Natural killer cell treated with Interleukin-12 subunit alpha and Interleukin-12 subunit beta and Interleukin-15 and Interleukin-18, amount 100 ng/mL, for 72 hours (primary cell): ENCODE measurements at regions not wholly inside any gene's neighbourhood (a gene's known extent, or its start where the extent isn't known, plus 50 kb on each side); places are given as distances from the start of the nearest gene placed in this dataset.

Source experiments
- ATAC-seq, 2 donors: fragments of 150-1000 bp; cut with Tn5 transposase in 1 of 2; sonication (Bioruptor Pico), chemical (Tn5 transposase) in 1 of 2; 2 replicates each; pipeline ENCODE4 v1.10.0; 2021
- DNase-seq: peaks from one replicate; pipeline ENCODE4 v3.0.0; 2022; ENCODE audit warnings: low spot score
- H3K27ac Mint-ChIP-seq, 2 donors: 1 replicate in 1 of 2; 2 replicates in 1 of 2; pipeline ENCODE4 v1.8.0; 2022; ENCODE audit warnings: mixed read lengths in 2 of 2, mild to moderate bottlenecking in 1 of 2, moderate library complexity in 1 of 2
- H3K27me3 Mint-ChIP-seq, 2 donors: 1 replicate in 1 of 2; 2 replicates in 1 of 2; pipeline ENCODE4 v1.8.0; 2022; ENCODE audit warnings: mixed read lengths in 2 of 2
- H3K36me3 Mint-ChIP-seq: one replicate; pipeline ENCODE4 v1.8.0; 2022; ENCODE audit warnings: mixed read lengths
- H3K4me1 Mint-ChIP-seq, 2 donors: 1 replicate in 1 of 2; 2 replicates in 1 of 2; pipeline ENCODE4 v1.8.0; 2022; ENCODE audit warnings: low read depth in 2 of 2, mixed read lengths in 2 of 2, mild to moderate bottlenecking in 1 of 2
- H3K4me3 Mint-ChIP-seq: one replicate; pipeline ENCODE4 v1.8.0; 2022; ENCODE audit warnings: mixed read lengths
- H3K9me3 Mint-ChIP-seq: 2 replicates; pipeline ENCODE4 v1.8.0; 2022; ENCODE audit warnings: mixed read lengths

DNA sequence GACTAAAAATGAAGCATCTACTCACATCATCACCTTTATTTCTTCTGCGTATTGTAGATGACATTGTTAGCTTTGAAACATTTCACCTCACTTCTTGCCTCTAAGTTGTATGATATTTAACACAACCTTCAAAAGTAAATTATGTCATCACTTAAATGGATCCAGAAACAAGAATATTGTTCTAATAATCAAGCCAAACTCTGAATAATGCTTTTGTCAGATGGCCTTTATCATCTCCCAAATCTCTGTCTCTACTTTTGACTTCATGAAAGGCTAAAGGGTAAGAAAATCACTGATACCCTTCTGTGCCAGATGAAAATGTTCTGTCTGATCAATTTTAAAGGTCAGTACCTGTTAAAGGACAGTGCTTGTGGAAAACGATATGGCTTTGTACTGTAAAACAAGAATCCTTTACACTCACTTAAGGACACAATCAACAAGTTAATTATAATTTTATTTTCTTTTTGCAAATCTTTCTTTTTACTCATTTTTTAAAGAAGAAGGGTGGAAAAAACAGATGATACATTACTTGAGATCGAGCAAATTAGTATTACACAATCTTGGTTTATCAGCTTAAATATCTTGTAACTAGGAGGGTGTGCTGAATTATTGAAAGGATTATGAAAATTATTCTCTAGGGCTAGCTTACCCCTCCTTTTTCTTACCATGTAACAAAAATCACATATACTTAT, 309.4 kb upstream of the IGFBP3 start:
- DNase-seq (no peak), ATAC-seq (no peak)
- H3K4me1 Mint-ChIP-seq, result no peaks in the 10 kb centered on the region
- H3K36me3 Mint-ChIP-seq, result peaks cover 5% of the 10 kb centered on the region
- H3K27me3 Mint-ChIP-seq, result peaks cover 0 to 13% of the 10 kb centered on the region in 2 donors
- H3K27ac Mint-ChIP-seq, result no peak overlapping the region
- H3K4me3 Mint-ChIP-seq, result no peak overlapping the region
- H3K9me3 Mint-ChIP-seq, result no peaks in the 10 kb centered on the region

DNA sequence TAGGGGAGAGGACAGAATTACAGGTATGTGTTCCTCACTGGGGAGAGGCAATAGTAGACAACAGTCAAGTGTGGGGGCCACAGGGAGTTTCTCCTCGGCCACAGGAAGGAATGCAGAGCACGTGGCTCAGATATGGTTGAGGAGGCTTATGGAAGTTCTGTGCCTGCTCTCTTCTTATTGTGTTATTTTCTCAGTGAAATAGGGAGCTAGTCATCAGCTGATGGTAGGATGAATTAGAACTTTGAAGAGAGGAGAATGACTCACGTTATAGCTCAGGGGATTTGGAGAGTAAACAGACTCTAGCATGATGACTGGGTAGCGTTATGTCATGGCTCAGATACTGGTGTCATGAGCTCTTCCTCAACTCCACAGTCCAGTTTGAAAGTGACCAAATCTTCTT, 308.3 kb upstream of the IGFBP3 start:
- H3K36me3 Mint-ChIP-seq, result peaks cover 5% of the 10 kb centered on the region
- no peak overlapping the region for H3K27ac Mint-ChIP-seq
- peaks cover 5% of the 10 kb centered on the region for H3K9me3 Mint-ChIP-seq
- no peak overlapping the region for H3K4me3 Mint-ChIP-seq
- H3K4me1 Mint-ChIP-seq, result no peaks in the 10 kb centered on the region
- peaks cover 0 to 20% of the 10 kb centered on the region in 2 donors for H3K27me3 Mint-ChIP-seq
- DNase-seq, result no peak
- ATAC-seq, result no peak

DNA sequence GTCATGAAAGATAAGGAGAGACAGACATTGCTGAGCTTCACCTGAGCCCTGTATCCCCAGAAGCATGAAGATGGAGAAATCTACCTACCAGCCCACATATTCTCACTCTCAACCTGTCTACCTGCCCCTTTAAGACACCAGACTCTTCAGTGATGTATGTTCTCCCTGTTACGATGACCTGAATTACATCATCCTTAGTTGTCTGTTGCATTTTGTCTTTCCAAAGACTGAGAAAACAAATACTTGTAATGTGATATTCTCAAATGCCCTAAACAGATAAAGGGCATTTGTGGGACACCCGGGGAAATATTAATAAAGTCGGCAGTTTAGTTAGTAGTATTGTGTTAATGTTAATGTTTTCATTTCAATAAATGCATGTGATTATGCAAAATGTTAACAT, 305.8 kb upstream of the IGFBP3 start:
- H3K4me1 Mint-ChIP-seq, result no peaks in the 10 kb centered on the region
- DNase-seq (no peak), ATAC-seq (no peak)
- H3K9me3 Mint-ChIP-seq, result peaks cover 8% of the 10 kb centered on the region
- no peak overlapping the region for H3K27ac Mint-ChIP-seq
- H3K27me3 Mint-ChIP-seq, result peaks cover 0 to 22% of the 10 kb centered on the region in 2 donors
- H3K36me3 Mint-ChIP-seq, result peaks cover 5% of the 10 kb centered on the region
- H3K4me3 Mint-ChIP-seq, result no peak overlapping the region

DNA sequence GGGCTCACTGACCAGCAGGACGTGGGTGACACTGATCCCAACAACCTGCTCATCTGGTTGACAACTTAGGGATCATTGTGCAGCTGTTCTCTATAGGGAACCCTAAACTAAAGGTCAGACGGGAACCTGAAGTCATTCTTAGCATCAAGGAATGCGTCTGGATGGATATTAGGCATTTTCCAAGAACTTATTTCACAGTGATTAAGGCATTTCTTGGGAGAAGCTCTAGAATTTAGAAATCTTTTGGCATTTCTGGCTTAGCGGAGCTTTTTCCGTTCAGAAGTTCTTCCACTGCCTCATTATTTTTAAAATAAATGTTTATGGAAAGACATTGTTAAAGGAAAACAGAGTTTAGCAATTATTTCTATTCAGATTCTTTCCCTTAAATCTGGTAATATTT, 303.3 kb upstream of the IGFBP3 start:
- Mint-ChIP-seq H3K27me3 (peaks cover 0 to 21% of the 10 kb centered on the region in 2 donors), H3K36me3 (peaks cover 5% of the 10 kb centered on the region), H3K4me3 (no peak overlapping the region), H3K27ac (no peak overlapping the region), H3K4me1 (no peaks in the 10 kb centered on the region), H3K9me3 (peaks cover 8% of the 10 kb centered on the region)
- DNase-seq, result no peak
- ATAC-seq, result no peak

DNA sequence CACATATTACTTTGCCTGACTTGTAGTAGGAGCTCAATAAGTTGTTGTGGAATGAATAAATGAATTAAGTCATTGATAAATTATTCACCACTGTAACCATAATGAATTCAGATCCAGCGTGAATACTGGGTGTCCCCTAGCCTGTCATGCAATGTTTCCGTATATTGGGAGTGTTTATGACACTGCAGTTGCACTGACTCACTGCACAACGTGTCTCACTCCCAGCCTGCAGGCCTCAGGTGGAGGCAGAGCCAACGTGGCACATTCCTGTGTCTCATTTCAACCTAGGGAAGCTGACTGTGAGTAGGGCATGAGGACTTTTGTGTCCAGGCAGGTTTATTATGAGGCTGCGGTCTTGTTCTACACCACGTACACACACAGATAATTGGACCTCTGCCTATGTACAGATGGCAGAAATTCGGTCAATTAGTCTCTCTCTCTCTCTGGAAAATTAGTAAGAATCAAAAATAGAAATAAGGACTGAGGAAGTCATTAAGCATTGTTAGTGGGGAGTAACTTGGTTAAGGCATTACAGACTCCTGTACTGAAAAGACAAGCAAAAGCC, 299.1 kb upstream of the IGFBP3 start:
- Mint-ChIP-seq H3K27ac (no peak overlapping the region), H3K4me1 (no peaks in the 10 kb centered on the region)
- no peak for ATAC-seq

DNA sequence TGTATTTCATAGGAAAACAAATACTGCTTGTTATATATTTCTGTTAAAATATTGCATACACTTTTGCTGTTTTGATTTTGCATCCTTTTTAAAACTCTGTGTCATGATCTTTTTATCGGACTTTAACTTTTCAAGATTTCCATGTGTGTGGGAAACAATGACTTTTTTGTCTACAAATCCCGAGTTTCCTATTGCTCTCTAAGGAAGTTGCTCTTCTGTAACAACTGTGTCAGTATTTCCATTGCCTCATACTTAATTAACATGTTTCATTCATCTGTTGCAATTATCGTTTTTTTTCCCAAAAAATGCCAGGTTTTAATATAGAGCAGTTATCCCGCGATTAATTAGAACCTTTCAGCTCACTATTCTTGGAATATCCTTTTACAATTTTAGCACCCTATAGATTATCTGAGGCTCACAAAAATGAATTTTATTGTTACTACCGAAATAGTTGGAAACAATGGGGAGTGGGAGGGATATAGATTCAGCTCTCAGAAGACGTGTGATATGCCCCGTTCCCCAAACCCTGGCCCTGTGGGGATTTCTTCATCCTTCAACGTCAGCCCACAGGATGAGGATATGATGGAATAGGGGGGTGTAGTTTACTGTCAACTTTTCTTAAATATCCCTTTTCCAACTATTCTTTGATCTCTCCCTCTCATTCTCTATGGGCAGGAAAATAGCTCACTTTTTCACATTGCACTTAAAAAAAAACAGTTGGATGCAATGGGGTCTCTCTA, 297.6 kb upstream of the IGFBP3 start:
- Mint-ChIP-seq H3K4me3 (no peak overlapping the region), H3K36me3 (no peaks in the 10 kb centered on the region), H3K27me3 (peaks cover 0 to 7% of the 10 kb centered on the region in 2 donors)

More for the DNA sequence above, 299.1 kb upstream of the IGFBP3 start:
- Mint-ChIP-seq H3K27me3 (peaks cover 0 to 11% of the 10 kb centered on the region in 2 donors), H3K4me3 (no peak overlapping the region), H3K36me3 (no peaks in the 10 kb centered on the region), H3K9me3 (peaks cover 10% of the 10 kb centered on the region)
- no peak for DNase-seq

DNA sequence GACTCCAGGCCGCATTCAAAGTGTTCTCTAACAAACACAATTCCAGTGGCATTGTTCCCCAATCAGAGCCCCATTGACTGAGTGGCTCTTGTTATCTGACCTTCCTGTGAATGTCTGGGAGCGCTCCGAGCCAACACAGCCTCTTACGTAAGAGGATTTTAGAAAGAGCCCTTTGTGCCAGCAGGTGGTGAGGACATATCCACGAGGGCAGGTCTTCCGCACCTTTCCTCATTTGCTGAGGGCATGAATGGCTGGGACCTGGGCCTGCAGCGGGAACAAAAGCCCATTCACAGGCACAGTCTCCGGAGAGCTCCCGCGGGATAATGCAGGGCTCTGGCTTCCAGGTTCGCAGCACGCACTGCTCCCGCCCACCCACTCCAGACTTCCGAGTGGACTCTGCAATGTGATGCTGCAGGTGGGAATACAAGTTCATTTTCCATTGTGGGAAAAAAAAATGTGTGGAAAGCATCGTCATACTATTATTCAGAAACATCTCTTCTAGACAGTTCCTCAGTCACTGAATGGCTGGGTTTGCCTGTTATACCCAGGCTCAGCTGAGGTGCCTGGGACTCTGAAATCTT, 295.0 kb upstream of the IGFBP3 start:
- ATAC-seq, result no peak
- H3K9me3 Mint-ChIP-seq, result peaks cover 7% of the 10 kb centered on the region
- H3K27me3 Mint-ChIP-seq, result no peaks in the 10 kb centered on the region
- no peak for DNase-seq
- H3K36me3 Mint-ChIP-seq, result no peaks in the 10 kb centered on the region
- H3K27ac Mint-ChIP-seq, result no peak overlapping the region
- no peaks in the 10 kb centered on the region for H3K4me1 Mint-ChIP-seq
- no peak overlapping the region for H3K4me3 Mint-ChIP-seq

More for the DNA sequence above, 297.6 kb upstream of the IGFBP3 start:
- ATAC-seq, result no peak
- DNase-seq, result no peak
- Mint-ChIP-seq H3K9me3 (peaks cover 8% of the 10 kb centered on the region), H3K4me1 (no peaks in the 10 kb centered on the region), H3K27ac (no peak overlapping the region)

DNA sequence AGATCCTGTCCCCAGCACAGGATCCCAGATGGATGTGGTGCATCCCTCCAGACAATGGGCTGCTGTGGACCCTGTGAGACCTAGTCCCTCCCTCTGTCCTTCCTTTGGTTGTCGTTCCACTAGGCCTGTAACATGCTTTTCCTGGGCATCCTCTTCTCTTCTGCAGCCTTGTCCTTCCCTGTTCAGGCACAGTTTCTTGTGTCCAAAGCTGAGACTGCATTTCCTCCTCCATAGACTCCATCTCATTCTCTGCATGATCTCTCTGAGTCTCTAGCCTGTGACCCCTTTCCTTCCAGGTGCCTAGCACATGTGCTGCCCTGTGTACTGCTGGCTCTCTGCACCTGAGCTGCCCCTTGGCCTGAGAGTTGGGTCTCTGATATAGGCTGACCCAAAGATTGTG, 293.5 kb upstream of the IGFBP3 start:
- Mint-ChIP-seq H3K36me3 (no peaks in the 10 kb centered on the region), H3K9me3 (peaks cover 7% of the 10 kb centered on the region), H3K27ac (no peak overlapping the region), H3K4me3 (no peak overlapping the region), H3K27me3 (no peaks in the 10 kb centered on the region), H3K4me1 (no peaks in the 10 kb centered on the region)
- no peak for DNase-seq
- no peak for ATAC-seq

DNA sequence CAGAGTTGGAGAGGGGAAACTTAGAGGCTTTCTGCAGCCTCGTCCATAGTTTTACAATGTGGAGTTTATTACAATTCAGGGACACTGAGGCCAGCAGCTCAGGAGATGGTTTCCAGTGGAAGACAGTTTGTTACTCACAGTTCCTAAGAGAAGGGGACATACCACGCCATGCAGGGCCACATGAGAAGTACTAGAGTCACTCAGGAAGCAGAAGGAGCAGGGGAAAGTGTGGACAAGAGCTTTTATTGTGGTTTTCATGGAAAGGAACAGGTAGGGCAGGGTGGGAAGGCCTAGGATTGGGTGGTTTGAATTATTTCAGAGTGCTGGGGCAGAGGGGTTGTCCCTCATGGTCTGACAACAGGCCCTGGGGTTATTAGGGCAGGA, 292.1 kb upstream of the IGFBP3 start:
- ATAC-seq (no peak), DNase-seq (no peak)
- peaks cover 7% of the 10 kb centered on the region for H3K9me3 Mint-ChIP-seq
- H3K4me3 Mint-ChIP-seq, result no peak overlapping the region
- H3K36me3 Mint-ChIP-seq, result no peaks in the 10 kb centered on the region
- no peaks in the 10 kb centered on the region for H3K27me3 Mint-ChIP-seq
- H3K27ac Mint-ChIP-seq, result no peak overlapping the region
- H3K4me1 Mint-ChIP-seq, result no peaks in the 10 kb centered on the region

DNA sequence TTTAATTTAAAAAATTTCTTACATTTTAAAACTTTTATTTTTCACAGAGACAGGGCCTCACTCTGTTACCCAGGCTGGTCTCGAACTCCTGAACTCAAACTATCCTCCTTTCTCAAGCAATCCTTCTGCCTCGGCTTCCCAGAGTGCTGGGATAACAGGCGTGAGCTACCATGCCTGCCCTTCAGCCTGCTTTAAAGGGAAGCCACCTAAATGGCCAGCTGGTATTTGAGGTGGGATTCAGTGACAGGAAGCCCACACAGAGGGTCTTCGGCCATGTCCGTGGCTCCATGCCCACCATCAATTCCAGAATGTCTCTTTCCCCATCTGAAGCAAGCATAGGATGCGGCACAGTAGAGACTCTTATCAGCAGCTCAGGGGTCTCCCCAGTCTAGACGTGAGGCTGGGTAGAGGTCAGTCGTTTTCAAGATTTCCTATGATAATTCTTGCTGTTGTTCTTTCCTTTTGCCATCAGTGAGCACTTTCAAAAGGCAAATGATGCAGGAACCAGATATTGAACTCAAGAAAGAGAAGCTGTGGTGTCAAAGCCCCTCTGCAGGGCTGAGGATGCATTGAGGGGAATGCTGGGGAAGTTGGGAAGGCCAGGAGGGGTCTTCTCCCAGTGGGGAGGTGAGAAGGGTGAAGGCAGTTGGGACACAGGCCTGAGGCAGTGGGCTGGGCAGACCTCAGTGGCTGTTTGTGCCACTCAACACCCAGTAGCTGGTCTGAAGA, 291.5 kb upstream of the IGFBP3 start:
- H3K4me1 Mint-ChIP-seq, result no peaks in the 10 kb centered on the region
- DNase-seq, result no peak
- no peak for ATAC-seq
- no peaks in the 10 kb centered on the region for H3K36me3 Mint-ChIP-seq
- peaks cover 7% of the 10 kb centered on the region for H3K9me3 Mint-ChIP-seq
- no peaks in the 10 kb centered on the region for H3K27me3 Mint-ChIP-seq
- H3K27ac Mint-ChIP-seq, result no peak overlapping the region
- H3K4me3 Mint-ChIP-seq, result no peak overlapping the region

DNA sequence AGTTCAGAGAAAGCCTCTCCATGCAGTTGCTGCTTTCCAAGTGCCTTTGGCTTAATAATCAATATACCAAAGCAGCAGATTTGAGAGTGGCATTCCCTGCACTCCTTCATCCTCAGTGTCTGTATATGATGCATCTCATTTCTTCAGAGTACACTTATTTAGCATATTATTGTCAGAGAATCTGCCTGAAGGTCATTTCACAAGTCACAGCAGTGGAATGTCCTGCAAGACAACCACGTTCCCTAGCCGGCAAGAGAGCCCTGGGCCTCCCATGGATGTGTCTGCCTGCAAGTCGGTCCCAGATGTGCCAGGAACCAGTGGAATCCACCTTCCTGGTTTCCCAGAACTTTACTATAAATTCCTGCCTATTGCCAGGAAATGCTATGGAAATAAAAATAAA, 289.4 kb upstream of the IGFBP3 start:
- Mint-ChIP-seq H3K4me3 (no peak overlapping the region), H3K9me3 (peaks cover 6% of the 10 kb centered on the region), H3K4me1 (no peaks in the 10 kb centered on the region), H3K27ac (no peak overlapping the region), H3K27me3 (no peaks in the 10 kb centered on the region), H3K36me3 (no peaks in the 10 kb centered on the region)
- DNase-seq, result no peak
- ATAC-seq, result no peak

DNA sequence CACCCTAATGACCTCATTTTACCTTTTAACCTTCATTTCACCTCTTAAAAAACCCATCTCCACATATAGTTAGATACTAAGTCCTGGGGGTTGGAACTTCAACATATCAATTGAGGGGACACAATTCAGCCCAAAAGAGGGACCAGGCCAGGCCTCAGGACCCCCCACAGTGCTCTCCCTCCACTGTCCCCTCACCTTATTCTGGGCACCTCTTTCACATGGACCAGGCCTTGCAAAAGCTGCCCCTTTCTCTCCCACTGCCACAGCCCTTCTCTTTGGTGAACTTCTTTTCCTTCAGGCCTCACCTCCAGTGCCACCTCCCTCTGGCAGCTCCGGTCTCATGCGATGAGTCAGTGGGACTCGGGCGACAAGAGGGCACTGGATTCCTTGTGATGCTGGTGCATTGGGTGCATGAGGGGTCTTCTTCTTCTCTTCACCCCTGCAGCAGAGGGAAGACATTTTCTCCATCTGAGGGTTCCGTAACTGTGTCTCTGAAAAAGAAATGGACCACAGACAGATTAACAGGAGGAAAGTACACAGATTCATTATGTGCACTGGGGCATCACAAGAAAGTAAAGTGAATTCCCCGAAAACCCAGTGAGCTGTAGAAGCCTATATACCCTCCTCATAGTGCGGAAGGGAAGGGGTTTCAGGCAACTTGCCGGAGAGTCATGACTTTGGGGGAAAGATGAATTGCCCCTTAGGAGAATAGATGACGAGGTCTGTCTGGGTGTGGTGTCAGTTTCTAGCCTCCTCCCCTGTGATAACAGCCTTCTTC, 288.7 kb upstream of the IGFBP3 start:
- Mint-ChIP-seq H3K4me1 (no peaks in the 10 kb centered on the region), H3K4me3 (no peak overlapping the region), H3K36me3 (no peaks in the 10 kb centered on the region), H3K27ac (no peak overlapping the region), H3K27me3 (no peaks in the 10 kb centered on the region), H3K9me3 (peaks cover 2% of the 10 kb centered on the region)
- ATAC-seq (no peak), DNase-seq (no peak)
